Epithelial cell of proximal tubule (primary cell): ENCODE measurements at regions not wholly inside any gene's neighbourhood (a gene's known extent, or its start where the extent isn't known, plus 50 kb on each side); places are given as distances from the start of the nearest gene placed in this dataset.

Experiments
- DNase-seq: peaks from one replicate; pipeline ENCODE4 v3.0.0-alpha.2; 2011; ENCODE audit warnings: low read depth
- H3K4me3 ChIP-seq: 2 replicates; pipeline ENCODE4 v1.5.1; 2011; ENCODE audit warnings: low read depth, mild to moderate bottlenecking, low read length
- TF ChIP-seq, protein P1 (sequence below): conservative IDR thresholded peaks from 2 replicates; pipeline ENCODE4 v1.5.1; 2012; ENCODE audit warnings: low read depth, mild to moderate bottlenecking, low read length

DNA sequence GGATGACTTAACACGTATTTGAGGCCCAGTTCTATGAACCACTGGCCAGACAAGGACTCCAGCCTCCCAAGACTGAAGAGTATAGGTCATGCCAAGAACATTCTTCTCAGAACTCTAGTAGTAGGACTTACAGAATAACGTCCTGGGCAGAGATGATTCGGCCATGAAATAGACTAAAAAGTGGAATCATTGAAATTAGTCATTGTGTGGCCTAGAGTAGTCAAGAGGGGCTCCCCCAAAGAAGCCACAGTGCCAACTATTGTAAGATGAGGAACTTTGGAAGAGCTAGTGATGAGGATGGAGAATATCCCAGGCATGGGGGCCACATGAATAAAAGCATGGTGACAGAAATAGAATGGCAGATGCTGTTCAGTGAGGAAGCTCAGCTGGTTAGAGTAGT lies 101.1 kb downstream of the TRIB2 start:
- TF ChIP-seq, protein P1, sequence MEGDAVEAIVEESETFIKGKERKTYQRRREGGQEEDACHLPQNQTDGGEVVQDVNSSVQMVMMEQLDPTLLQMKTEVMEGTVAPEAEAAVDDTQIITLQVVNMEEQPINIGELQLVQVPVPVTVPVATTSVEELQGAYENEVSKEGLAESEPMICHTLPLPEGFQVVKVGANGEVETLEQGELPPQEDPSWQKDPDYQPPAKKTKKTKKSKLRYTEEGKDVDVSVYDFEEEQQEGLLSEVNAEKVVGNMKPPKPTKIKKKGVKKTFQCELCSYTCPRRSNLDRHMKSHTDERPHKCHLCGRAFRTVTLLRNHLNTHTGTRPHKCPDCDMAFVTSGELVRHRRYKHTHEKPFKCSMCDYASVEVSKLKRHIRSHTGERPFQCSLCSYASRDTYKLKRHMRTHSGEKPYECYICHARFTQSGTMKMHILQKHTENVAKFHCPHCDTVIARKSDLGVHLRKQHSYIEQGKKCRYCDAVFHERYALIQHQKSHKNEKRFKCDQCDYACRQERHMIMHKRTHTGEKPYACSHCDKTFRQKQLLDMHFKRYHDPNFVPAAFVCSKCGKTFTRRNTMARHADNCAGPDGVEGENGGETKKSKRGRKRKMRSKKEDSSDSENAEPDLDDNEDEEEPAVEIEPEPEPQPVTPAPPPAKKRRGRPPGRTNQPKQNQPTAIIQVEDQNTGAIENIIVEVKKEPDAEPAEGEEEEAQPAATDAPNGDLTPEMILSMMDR: no peak

DNA sequence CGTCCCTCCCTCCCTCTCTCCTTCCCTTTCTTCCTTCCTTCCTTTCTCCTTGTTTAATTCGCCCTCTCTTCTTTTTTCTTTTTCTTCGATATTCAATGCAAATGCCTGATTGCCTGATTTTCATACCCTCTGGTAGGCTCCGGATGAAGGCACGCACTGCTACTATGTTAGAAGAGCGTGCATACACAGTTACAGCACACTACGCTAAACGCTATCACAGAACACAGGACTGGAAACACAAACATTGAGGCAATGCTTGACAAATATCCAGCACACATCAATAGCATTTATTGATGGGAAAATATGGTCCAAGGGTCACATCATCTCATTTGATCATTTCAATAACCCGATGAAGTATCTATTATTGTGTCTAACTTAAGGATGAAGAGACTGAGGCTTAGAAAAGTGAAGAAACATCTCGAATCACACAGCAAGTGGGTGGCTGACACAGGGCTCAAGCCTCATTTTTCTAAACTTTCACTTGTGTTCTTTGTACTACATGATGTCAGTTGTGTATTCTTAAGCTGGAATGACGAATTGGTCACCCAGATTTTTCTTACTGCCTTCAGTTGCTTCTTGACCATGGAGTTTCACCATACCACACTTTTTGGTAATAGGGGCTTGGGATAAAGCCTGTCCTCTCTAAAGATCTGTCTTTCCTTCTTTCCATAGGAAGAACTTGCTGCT lies 101.8 kb downstream of the TRIB2 start:
- no peak for DNase-seq
- TF ChIP-seq, protein P1: no peak
- no peak overlapping the region for H3K4me3 ChIP-seq

More for the DNA sequence above, 101.1 kb downstream of the TRIB2 start:
- H3K4me3 ChIP-seq: no peak overlapping the region
- no peak for DNase-seq

DNA sequence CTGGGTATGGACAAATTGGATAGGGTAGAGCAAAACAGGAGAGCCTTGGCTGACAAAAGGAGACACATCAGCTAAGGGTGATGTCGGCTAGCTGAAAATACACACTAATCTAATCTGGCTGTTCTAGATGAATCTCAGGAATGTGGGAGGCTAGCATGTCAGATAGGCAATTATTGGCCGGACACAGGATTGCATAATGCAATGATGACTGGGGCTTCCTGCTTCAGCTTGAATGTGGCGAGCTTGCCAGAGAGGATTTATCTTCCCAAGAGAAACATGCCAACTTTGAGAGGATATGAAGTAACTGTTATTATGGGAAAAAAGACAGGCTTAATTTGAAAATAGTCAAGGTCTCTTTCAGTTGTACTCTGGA lies 102.4 kb downstream of the TRIB2 start:
- TF ChIP-seq, protein P1: no peak
- no peak overlapping the region for H3K4me3 ChIP-seq
- DNase-seq: peak; percentile 82

DNA sequence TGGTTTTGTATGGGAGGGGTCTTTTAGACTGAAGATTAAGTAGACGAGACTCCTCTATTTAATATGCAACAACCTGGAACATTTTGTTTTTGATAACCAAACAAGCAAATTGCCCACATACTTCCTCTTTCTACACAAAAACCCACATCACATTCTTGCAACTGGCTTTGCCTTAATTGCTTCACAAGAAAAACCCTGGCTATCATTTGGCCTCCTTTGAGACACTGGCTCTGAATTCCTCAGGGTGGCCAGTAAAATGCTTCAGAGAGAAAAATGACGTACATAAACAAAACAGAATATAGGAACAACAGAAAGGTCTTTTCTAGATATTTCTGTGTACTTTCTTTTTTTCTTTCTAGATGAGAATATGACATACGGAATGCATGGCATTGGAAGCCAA lies 103.0 kb downstream of the TRIB2 start:
- DNase-seq: no peak
- no peak overlapping the region for H3K4me3 ChIP-seq
- TF ChIP-seq, protein P1: no peak

DNA sequence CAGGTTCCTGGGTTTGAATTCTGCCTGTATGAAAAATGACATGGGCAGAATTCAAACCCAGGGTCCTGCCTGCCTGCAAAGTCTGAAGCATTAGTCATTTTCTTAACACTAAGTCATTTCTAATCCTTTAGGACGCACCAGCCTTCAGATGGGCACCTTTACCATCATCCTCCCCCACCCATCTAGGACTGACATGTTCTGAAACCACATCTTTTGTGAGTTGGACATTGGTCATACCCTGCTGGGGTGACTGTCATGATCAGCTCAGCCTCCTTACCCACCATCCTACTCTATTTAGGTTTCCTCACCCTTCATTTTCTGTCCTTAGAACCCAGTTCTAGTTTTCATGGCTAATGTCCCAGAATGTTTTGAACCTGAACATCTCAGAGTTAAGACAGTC lies 104.9 kb downstream of the TRIB2 start:
- no peak overlapping the region for H3K4me3 ChIP-seq
- TF ChIP-seq, protein P1: no peak
- no peak for DNase-seq

DNA sequence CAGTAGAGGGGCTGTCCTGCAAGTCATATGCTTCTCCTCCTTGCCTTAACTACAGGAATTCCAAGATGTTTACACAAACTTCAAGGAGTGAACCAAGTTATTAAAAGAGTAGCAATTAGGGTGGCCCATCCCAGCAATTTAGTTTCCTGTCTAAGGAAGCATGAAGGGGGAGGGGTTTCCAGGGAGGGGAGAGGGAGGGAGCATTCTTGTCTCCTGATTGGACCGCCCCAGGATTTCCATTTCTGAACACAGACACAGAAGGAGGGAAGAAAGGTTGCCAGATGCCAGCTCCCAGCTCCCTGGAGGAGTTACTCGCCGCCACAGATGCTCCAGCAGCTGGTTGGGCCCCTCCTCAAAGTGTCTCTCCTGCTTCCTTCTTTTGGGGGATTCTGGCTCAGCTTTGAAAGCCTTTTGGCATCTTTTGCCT lies 107.6 kb downstream of the TRIB2 start:
- H3K4me3 ChIP-seq: no peak overlapping the region
- no peak for DNase-seq
- TF ChIP-seq, protein P1: no peak

DNA sequence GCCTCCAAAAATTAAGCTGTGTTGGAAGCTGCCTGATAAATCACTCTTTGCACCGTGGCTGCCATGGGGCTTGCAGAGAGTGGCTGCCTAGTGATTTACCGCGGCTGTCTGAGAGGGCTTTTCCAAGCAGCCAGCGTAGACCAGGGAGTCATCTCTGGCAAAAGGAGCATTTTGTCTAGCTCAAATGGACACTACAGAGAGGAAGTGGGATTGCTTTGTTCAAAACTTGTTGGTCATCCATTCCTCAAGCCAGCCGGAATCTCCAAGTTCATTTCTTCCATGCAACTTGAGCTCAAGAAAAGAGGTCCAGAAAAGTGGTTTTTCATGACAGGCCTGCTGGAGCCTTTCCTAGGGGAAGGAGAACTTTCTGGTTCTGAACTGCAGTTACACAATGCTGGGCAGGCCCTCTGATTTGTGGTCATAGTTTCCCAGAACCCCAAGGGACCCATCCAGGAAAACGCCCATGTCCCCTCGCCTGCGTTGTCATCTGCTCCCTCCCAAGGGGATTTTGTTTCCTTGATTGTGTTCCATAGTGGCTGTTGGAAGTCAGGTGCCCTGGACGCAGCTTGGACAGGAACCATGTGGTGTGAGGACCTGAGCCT lies 108.1 kb downstream of the TRIB2 start:
- DNase-seq: no peak
- TF ChIP-seq, protein P1: no peak
- H3K4me3 ChIP-seq: no peak overlapping the region
